SK-N-MC (cell line): ENCODE measurements at regions not wholly inside any gene's neighbourhood (a gene's known extent, or its start where the extent isn't known, plus 50 kb on each side); places are given as distances from the start of the nearest gene placed in this dataset.

Experiments used
- DNase-seq: peaks from one replicate; pipeline ENCODE4 v3.0.0-alpha.2; 2011; ENCODE audit warnings: low read depth, low spot score
- H3K27ac ChIP-seq: fragments of 200-600 bp; sonication (generic); 2 replicates; pipeline ENCODE4 v1.5.1; 2016; ENCODE audit warnings: mixed run types
- H3K36me3 ChIP-seq: fragments of 200-600 bp; sonication (generic); 2 replicates; pipeline ENCODE4 v1.6.1; 2017; ENCODE audit warnings: antibody characterized with exemption, low read length, mixed read lengths; ENCODE audit not compliant: insufficient read depth
- H3K4me3 ChIP-seq: fragments of 200-600 bp; sonication (generic); 2 replicates; pipeline ENCODE4 v1.5.1; 2016
- H3K9ac ChIP-seq: fragments of 200-600 bp; sonication (generic); 2 replicates; pipeline ENCODE4 v1.8.0; 2017; ENCODE audit warnings: mixed run types, mixed read lengths; ENCODE audit not compliant: insufficient read length
- H3K9me3 ChIP-seq: fragments of 200-600 bp; sonication (generic); 2 replicates; pipeline ENCODE4 v1.6.1; 2017; ENCODE audit warnings: low read depth, mild to moderate bottlenecking, antibody characterized with exemption, low read length, moderate library complexity, mixed read lengths
- EZH2 ChIP-seq: fragments of 200-600 bp; sonication (generic); IDR thresholded peaks from one replicate; pipeline ENCODE4 v1.6.1; 2017; ENCODE audit warnings: antibody characterized with exemption
- FOXP2 ChIP-seq: optimal IDR thresholded peaks from 2 replicates; pipeline ENCODE3; 2011; ENCODE audit warnings: mild to moderate bottlenecking, moderate library complexity; ENCODE audit not compliant: insufficient read depth; ENCODE audit errors: extremely low read length, control extremely low read depth
- POLR2AphosphoS5 ChIP-seq: IDR thresholded peaks from 2 replicates; pipeline ENCODE4 v1.6.1; 2012; ENCODE audit warnings: mild to moderate bottlenecking, low read depth, low read length, borderline replicate concordance

DNA sequence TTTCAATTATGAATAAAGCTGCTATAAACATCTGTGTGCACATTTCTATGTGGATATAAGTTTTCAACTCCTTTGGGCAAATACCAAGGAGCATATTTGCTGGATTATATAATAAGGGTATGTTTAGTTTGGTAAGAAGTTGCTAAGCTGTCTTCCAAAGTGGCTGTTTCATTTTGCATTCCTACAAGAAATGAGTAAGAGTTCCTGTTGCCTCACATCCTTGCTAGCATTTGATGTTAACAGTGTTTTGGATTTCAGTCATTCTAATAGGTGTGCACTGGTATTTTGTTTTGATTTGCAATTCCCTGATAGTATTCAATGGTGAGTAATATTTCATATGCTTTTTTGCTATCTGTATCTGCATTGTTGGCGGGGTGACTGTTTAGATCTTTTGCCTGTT, 120.7 kb upstream of the MDFIC2 start:
- Histone ChIP-seq H3K4me3 (no peak overlapping the region), H3K27ac (no peak overlapping the region), H3K9me3 (no peaks in the 10 kb centered on the region), H3K36me3 (no peaks in the 10 kb centered on the region), H3K9ac (no peak overlapping the region)
- no peak for DNase-seq
- no peak for TF ChIP-seq FOXP2
- TF ChIP-seq EZH2: no peak
- no peak for TF ChIP-seq POLR2AphosphoS5

DNA sequence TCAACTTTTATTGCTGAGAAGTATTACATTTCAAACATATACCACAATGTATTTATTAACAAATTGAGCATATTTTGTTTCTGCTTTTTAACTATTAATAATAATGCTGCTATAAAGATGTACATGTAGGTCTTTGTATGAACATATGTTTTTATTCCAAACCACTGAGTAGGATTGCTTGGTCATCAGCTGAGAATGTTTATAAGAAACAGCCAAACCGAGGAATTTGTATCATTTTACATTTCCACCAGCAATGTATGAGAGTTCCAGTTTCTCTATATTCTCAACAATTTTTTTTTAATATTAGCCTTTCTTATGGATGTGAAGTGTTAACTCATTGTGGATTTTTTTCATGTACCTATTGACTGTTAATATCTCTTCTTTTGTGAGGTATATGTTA, 119.5 kb upstream of the MDFIC2 start:
- no peak for TF ChIP-seq FOXP2
- no peak for TF ChIP-seq POLR2AphosphoS5
- no peak for TF ChIP-seq EZH2
- Histone ChIP-seq H3K4me3 (no peak overlapping the region), H3K9me3 (no peaks in the 10 kb centered on the region), H3K36me3 (no peaks in the 10 kb centered on the region), H3K27ac (no peak overlapping the region), H3K9ac (no peak overlapping the region)
- no peak for DNase-seq

DNA sequence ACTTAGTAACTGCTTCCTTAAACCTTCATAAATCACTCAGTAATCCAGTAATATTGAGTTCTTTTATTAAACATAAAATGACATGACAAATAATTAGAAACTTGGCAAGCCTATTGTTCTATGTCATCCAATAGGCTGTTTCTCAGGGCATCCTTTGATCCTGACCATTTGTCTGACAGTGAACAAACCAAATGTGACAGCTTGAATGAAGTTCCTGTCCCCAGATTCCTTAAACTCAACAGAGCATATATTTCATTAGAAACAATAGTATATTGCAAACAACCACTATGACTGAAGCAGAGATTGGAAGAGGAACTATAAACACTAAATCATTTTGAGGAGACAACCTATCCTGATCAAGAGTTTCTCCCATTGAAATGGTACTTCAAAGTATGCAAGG, 113.6 kb upstream of the MDFIC2 start:
- Histone ChIP-seq H3K4me3 (no peak overlapping the region), H3K27ac (no peak overlapping the region), H3K9me3 (no peaks in the 10 kb centered on the region), H3K9ac (no peak overlapping the region), H3K36me3 (no peaks in the 10 kb centered on the region)
- no peak for DNase-seq
- TF ChIP-seq FOXP2 (no peak), POLR2AphosphoS5 (no peak), EZH2 (no peak)

- H3K9me3 ChIP-seq: no peaks in the 10 kb centered on the region
- no peak overlapping the region for H3K27ac ChIP-seq
- no peak overlapping the region for H3K9ac ChIP-seq
- no peak for TF ChIP-seq EZH2
- no peak for TF ChIP-seq POLR2AphosphoS5
- no peak for TF ChIP-seq FOXP2
- DNase-seq: no peak
- no peaks in the 10 kb centered on the region for H3K36me3 ChIP-seq
- H3K4me3 ChIP-seq: no peak overlapping the region
Observed at GRCh38 chr3:70421506-70421905, 109.1 kb upstream of the MDFIC2 start.

DNA sequence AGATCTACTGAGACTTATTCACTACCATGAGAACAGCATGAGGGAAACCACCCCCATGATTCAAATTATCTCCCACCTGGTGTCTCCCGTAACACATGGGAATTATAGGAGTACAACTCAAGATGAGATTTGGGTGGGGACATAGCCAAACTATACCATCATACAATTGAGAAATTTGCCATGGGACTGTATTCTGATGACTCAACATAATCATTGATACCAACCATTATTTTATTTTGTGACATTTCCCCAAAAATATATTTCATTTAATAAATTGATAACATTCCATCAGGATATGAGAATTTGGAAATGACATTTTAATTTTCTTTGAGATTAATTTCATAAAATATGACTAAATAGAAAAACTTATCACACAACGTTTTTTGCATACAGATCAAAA, 96.6 kb upstream of the MDFIC2 start:
- H3K36me3 ChIP-seq: no peaks in the 10 kb centered on the region
- no peak for DNase-seq
- H3K9me3 ChIP-seq: no peaks in the 10 kb centered on the region
- H3K27ac ChIP-seq: no peak overlapping the region
- TF ChIP-seq POLR2AphosphoS5 (no peak), EZH2 (no peak), FOXP2 (no peak)
- no peak overlapping the region for H3K9ac ChIP-seq
- no peak overlapping the region for H3K4me3 ChIP-seq

GRCh38 chr3:70400194-70400593, 87.8 kb upstream of the MDFIC2 start:
- TF ChIP-seq EZH2 (no peak), POLR2AphosphoS5 (no peak), FOXP2 (no peak)
- no peak for DNase-seq
- H3K9me3 ChIP-seq: no peaks in the 10 kb centered on the region

GRCh38 chr3:70393881-70394612, 81.6 kb upstream of the MDFIC2 start:
- H3K36me3 ChIP-seq: no peaks in the 10 kb centered on the region
- H3K27ac ChIP-seq: no peak overlapping the region
- H3K9ac ChIP-seq: no peak overlapping the region
- H3K9me3 ChIP-seq: no peaks in the 10 kb centered on the region
- H3K4me3 ChIP-seq: no peak overlapping the region
- no peak for TF ChIP-seq FOXP2
- no peak for TF ChIP-seq EZH2
- no peak for TF ChIP-seq POLR2AphosphoS5
- no peak for DNase-seq

More at GRCh38 chr3:70400194-70400593, 87.8 kb upstream of the MDFIC2 start:
- H3K27ac ChIP-seq: no peak overlapping the region
- H3K36me3 ChIP-seq: no peaks in the 10 kb centered on the region
- H3K9ac ChIP-seq: no peak overlapping the region
- H3K4me3 ChIP-seq: no peak overlapping the region

DNA sequence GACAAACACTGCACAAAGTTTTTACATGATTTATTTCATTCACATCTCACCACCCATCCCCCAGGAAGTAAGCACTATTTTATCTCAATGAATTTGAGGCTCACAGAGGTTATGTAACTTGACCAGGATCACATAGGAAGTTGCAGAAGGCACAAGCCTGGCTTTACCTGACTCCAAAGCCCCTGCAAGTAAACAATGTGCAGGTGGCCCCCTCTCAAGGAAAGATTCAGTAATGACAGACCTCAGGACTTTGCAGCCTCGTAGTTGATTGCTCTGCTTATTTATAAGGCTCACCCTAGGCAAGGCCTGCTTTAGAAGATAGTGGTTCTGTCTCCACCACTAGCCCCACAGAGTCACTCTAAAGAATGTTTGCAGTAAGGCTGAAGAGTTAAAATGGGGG, 79.8 kb upstream of the MDFIC2 start:
- DNase-seq: no peak
- TF ChIP-seq EZH2 (no peak), POLR2AphosphoS5 (no peak), FOXP2 (no peak)
- no peaks in the 10 kb centered on the region for H3K36me3 ChIP-seq
- H3K9ac ChIP-seq: no peak overlapping the region
- no peaks in the 10 kb centered on the region for H3K9me3 ChIP-seq
- no peak overlapping the region for H3K27ac ChIP-seq
- H3K4me3 ChIP-seq: no peak overlapping the region

GRCh38 chr3:70387889-70388288, 75.5 kb upstream of the MDFIC2 start:
- no peaks in the 10 kb centered on the region for H3K36me3 ChIP-seq
- TF ChIP-seq EZH2 (no peak), FOXP2 (no peak), POLR2AphosphoS5 (no peak)
- H3K4me3 ChIP-seq: no peak overlapping the region
- DNase-seq: no peak
- H3K9ac ChIP-seq: no peak overlapping the region
- no peaks in the 10 kb centered on the region for H3K9me3 ChIP-seq
- no peak overlapping the region for H3K27ac ChIP-seq
